MM.1S (cell line): ENCODE measurements at regions not wholly inside any gene's neighbourhood (a gene's known extent, or its start where the extent isn't known, plus 50 kb on each side); places are given as distances from the start of the nearest gene placed in this dataset.

Experiments
- DNase-seq: peaks from one replicate; pipeline ENCODE4 v3.0.0-alpha.2; 2015
- H2AFZ ChIP-seq: fragments of 300-600 bp; sonication (generic); 2 replicates; pipeline ENCODE4 v1.6.0; 2016; ENCODE audit warnings: antibody characterized with exemption, low read length
- H3F3A ChIP-seq: fragments of 300-600 bp; sonication (generic); 2 replicates; pipeline ENCODE4 v1.6.1; 2016; ENCODE audit warnings: mild to moderate bottlenecking, antibody characterized with exemption, low read length, moderate library complexity, mixed read lengths; ENCODE audit not compliant: insufficient read depth
- H3K27ac ChIP-seq: fragments of 300-600 bp; sonication (generic); 2 replicates; pipeline ENCODE4 v1.5.1; 2016; ENCODE audit warnings: mild to moderate bottlenecking, low read length
- H3K27me3 ChIP-seq: fragments of 300-600 bp; sonication (generic); replicated peaks from 2 replicates; pipeline ENCODE4 v1.6.0; 2016; ENCODE audit warnings: low read length; ENCODE audit not compliant: insufficient read depth
- H3K36me3 ChIP-seq: fragments of 300-600 bp; sonication (generic); replicated peaks from 2 replicates; pipeline ENCODE4 v1.6.1; 2016; ENCODE audit warnings: mild to moderate bottlenecking, low read length, mixed read lengths; ENCODE audit not compliant: insufficient read depth
- H3K4me1 ChIP-seq: fragments of 300-600 bp; sonication (generic); 2 replicates; pipeline ENCODE4 v1.6.1; 2016; ENCODE audit warnings: low read length, mixed read lengths
- H3K4me2 ChIP-seq: fragments of 300-600 bp; sonication (generic); 2 replicates; pipeline ENCODE4 v1.6.0; 2016; ENCODE audit warnings: low read depth, low read length
- H3K4me3 ChIP-seq: fragments of 300-600 bp; sonication (generic); 2 replicates; pipeline ENCODE4 v1.5.1; 2016; ENCODE audit warnings: low read length, mixed read lengths
- H3K79me2 ChIP-seq: fragments of 300-600 bp; sonication (generic); 2 replicates; pipeline ENCODE4 v1.6.1; 2016; ENCODE audit warnings: mixed run types, low read length, mixed read lengths
- H3K9ac ChIP-seq: fragments of 300-600 bp; sonication (generic); 2 replicates; pipeline ENCODE4 v1.6.1; 2016; ENCODE audit warnings: low read length, mixed read lengths
- H3K9me2 ChIP-seq: fragments of 300-600 bp; sonication (generic); replicated peaks from 2 replicates; pipeline ENCODE4 v1.6.1; 2016; ENCODE audit warnings: mild to moderate bottlenecking, low read length, mixed read lengths; ENCODE audit not compliant: insufficient read depth
- H3K9me3 ChIP-seq: fragments of 300-600 bp; sonication (generic); replicated peaks from 2 replicates; pipeline ENCODE4 v1.6.1; 2016; ENCODE audit warnings: mild to moderate bottlenecking, low read length, mixed read lengths; ENCODE audit not compliant: insufficient read depth
- H4K20me1 ChIP-seq: fragments of 300-600 bp; sonication (generic); 2 replicates; pipeline ENCODE4 v1.6.1; 2016; ENCODE audit warnings: mild to moderate bottlenecking, low read length, moderate library complexity, mixed read lengths; ENCODE audit not compliant: insufficient read depth
- CTCF ChIP-seq: fragments of 300-600 bp; sonication (generic); IDR thresholded peaks from 2 replicates; pipeline ENCODE4 v1.5.1; 2016; ENCODE audit warnings: antibody characterized with exemption, low read length, mixed read lengths
- EZH2 ChIP-seq: fragments of 300-600 bp; sonication (generic); optimal IDR thresholded peaks from 2 replicates; pipeline ENCODE3; 2017; ENCODE audit warnings: low read depth, mild to moderate bottlenecking, antibody characterized with exemption, low read length, mixed read lengths
- EZH2phosphoT487 ChIP-seq: fragments of 300-600 bp; sonication (generic); IDR thresholded peaks from 2 replicates; pipeline ENCODE4 v1.6.1; 2018; ENCODE audit warnings: antibody characterized with exemption, low read length

GRCh38 chr6:105786449-105786848, 299.7 kb upstream of the PRDM1 start:
- Histone ChIP-seq H3K27me3 (no peaks in the 10 kb centered on the region), H3K4me3 (no peak overlapping the region), H4K20me1 (no peaks in the 10 kb centered on the region), H3K36me3 (no peaks in the 10 kb centered on the region), H3K9ac (no peak overlapping the region), H3K9me3 (no peaks in the 10 kb centered on the region), H3K27ac (peak overlapping the region; percentile 68; the same call in 1 of the 2 replicates), H3K9me2 (no peaks in the 10 kb centered on the region), H3F3A (peaks cover 20% of the 10 kb centered on the region), H3K4me1 (peaks cover 50% of the 10 kb centered on the region), H3K4me2 (peak overlapping the region; percentile 14), H2AFZ (no peak overlapping the region), H3K79me2 (no peaks in the 10 kb centered on the region)
- no peak for DNase-seq
- TF ChIP-seq EZH2 (no peak), EZH2phosphoT487 (no peak), CTCF (no peak)

- Histone ChIP-seq H3K27ac (no peak overlapping the region), H3K36me3 (no peaks in the 10 kb centered on the region), H3K9ac (no peak overlapping the region), H3F3A (peaks cover 24% of the 10 kb centered on the region), H3K4me3 (no peak overlapping the region), H3K4me1 (peaks cover 50% of the 10 kb centered on the region), H3K4me2 (no peak overlapping the region), H3K9me2 (no peaks in the 10 kb centered on the region), H3K79me2 (no peaks in the 10 kb centered on the region), H4K20me1 (no peaks in the 10 kb centered on the region), H2AFZ (no peak overlapping the region), H3K27me3 (no peaks in the 10 kb centered on the region), H3K9me3 (no peaks in the 10 kb centered on the region)
- no peak for DNase-seq
- TF ChIP-seq CTCF (no peak), EZH2phosphoT487 (no peak), EZH2 (no peak)
Measured at GRCh38 chr6:105785066-105785811, 300.9 kb upstream of the PRDM1 start.

GRCh38 chr6:105784179-105784578, 302.0 kb upstream of the PRDM1 start:
- peaks cover 57% of the 10 kb centered on the region for H3K4me1 ChIP-seq
- H3K4me2 ChIP-seq = no peak overlapping the region
- DNase-seq = no peak

More at GRCh38 chr6:105784179-105784578, 302.0 kb upstream of the PRDM1 start:
- Histone ChIP-seq H3K36me3 (no peaks in the 10 kb centered on the region), H3K79me2 (no peaks in the 10 kb centered on the region), H3K9ac (no peak overlapping the region), H2AFZ (no peak overlapping the region), H3K4me3 (no peak overlapping the region), H3K9me2 (no peaks in the 10 kb centered on the region), H3F3A (peaks cover 29% of the 10 kb centered on the region), H4K20me1 (no peaks in the 10 kb centered on the region), H3K27ac (no peak overlapping the region), H3K27me3 (no peaks in the 10 kb centered on the region), H3K9me3 (no peaks in the 10 kb centered on the region)
- no peak for TF ChIP-seq EZH2
- TF ChIP-seq CTCF = no peak
- no peak for TF ChIP-seq EZH2phosphoT487
